ENCODE measurements at regions not wholly inside any gene's neighbourhood (a gene's known extent, or its start where the extent isn't known, plus 50 kb on each side); places are given as distances from the start of the nearest gene placed in this dataset.
A peak's percentile ranks its signal among the peaks of the same experiment; 100 is the strongest.

DNA sequence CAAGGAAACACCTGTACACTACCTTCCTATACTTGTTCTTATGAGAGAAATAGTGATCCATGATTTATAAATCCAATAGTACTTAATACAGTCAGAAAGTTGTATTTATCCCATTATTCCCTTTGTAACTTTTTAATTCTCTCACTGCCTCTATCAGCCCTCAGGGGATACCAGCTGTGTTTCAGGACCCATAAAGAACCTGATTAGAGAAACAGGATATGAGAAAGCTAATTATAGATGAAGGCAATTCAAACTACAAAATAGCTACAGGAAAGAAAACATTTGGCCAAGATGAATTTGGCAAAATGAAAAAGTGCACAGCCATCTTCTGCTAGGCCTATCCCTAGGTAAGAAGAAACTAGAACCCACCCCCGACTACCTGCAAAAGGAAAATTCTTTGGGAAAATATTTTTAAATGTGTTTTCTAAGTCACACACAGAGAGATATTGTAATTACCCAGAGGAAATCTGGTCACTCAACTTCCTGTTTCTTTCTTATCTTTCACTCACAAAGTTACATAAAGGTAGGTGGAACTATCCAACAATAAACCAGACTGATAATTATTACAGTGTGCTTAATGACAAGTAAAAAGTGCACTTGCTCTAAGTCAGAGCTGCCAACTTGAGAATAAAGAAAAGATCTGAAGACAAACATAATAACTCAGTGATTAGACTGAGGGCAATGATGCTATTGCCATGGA lies 836.5 kb upstream of the HTR2C start:
- H3K9ac ChIP-seq (ENCODE audit: low read depth, low read length, poor library complexity, severe bottlenecking), result no peak overlapping the region
- peak overlapping the region; percentile 27 for H3K4me2 ChIP-seq (ENCODE audit: low read depth, low read length, poor library complexity, severe bottlenecking)
- no peaks in the 10 kb centered on the region for H3K36me3 ChIP-seq (ENCODE audit: insufficient read depth, low read length)
- TF ChIP-seq EZH2phosphoT487 (IDR thresholded peaks at IDR 0.05; ENCODE audit: borderline replicate concordance), result no peak
- TF ChIP-seq, protein P1, sequence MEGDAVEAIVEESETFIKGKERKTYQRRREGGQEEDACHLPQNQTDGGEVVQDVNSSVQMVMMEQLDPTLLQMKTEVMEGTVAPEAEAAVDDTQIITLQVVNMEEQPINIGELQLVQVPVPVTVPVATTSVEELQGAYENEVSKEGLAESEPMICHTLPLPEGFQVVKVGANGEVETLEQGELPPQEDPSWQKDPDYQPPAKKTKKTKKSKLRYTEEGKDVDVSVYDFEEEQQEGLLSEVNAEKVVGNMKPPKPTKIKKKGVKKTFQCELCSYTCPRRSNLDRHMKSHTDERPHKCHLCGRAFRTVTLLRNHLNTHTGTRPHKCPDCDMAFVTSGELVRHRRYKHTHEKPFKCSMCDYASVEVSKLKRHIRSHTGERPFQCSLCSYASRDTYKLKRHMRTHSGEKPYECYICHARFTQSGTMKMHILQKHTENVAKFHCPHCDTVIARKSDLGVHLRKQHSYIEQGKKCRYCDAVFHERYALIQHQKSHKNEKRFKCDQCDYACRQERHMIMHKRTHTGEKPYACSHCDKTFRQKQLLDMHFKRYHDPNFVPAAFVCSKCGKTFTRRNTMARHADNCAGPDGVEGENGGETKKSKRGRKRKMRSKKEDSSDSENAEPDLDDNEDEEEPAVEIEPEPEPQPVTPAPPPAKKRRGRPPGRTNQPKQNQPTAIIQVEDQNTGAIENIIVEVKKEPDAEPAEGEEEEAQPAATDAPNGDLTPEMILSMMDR (conservative IDR thresholded peaks at IDR 0.05; ENCODE audit: low read length), result no peak
- H3K9me2 ChIP-seq (replicated peaks; ENCODE audit: low read depth, low read length), result no peaks in the 10 kb centered on the region
- no peaks in the 10 kb centered on the region for H3K79me2 ChIP-seq (ENCODE audit: insufficient read depth, low read length)
- no peak overlapping the region for H2AFZ ChIP-seq (ENCODE audit: low read length)
- H3K4me1 ChIP-seq (ENCODE audit: insufficient read depth, low read length, poor library complexity, severe bottlenecking), result peaks cover 11% of the 10 kb centered on the region
- H3F3A ChIP-seq (ENCODE audit: low read depth), result no peaks in the 10 kb centered on the region
- H4K20me1 ChIP-seq (ENCODE audit: insufficient read depth, low read length, poor library complexity, severe bottlenecking), result no peaks in the 10 kb centered on the region
- peak overlapping the region; percentile 1 for H3K4me3 ChIP-seq (ENCODE audit: low read length, poor library complexity, severe bottlenecking)
- no peaks in the 10 kb centered on the region for H3K9me3 ChIP-seq (ENCODE audit: insufficient read depth, low read depth, low read length)
- no peaks in the 10 kb centered on the region for H3K27me3 ChIP-seq (ENCODE audit: insufficient read depth, low read length, poor library complexity, severe bottlenecking)

DNA sequence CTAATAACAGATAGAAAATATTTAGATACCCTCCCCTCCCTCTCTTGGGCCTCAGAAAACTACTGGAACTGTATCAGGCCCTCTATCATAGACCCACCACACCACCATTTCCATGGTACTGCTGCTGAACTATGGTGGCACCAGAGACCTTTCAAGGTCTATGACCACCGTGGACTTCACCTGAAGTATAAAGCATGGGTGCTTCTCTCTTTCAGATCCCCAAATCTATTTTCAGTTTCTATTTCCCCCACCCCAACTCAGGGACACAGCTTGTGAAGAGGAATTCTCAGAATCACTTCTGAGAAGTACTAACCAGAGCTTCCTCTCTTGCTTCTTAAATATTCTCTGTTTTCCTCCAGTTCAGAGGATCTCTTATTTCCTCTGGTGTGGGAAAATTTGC lies 840.8 kb upstream of the HTR2C start:
- Histone ChIP-seq H3F3A (ENCODE audit: low read depth) (no peaks in the 10 kb centered on the region), H3K9me2 (replicated peaks; ENCODE audit: low read depth, low read length) (no peaks in the 10 kb centered on the region), H3K4me2 (ENCODE audit: low read depth, low read length, poor library complexity, severe bottlenecking) (no peak overlapping the region), H3K9me3 (ENCODE audit: insufficient read depth, low read depth, low read length) (no peaks in the 10 kb centered on the region), H2AFZ (ENCODE audit: low read length) (no peak overlapping the region), H3K36me3 (ENCODE audit: insufficient read depth, low read length) (no peaks in the 10 kb centered on the region), H3K4me3 (ENCODE audit: low read length, poor library complexity, severe bottlenecking) (no peak overlapping the region), H3K9ac (ENCODE audit: low read depth, low read length, poor library complexity, severe bottlenecking) (no peak overlapping the region), H3K79me2 (ENCODE audit: insufficient read depth, low read length) (no peaks in the 10 kb centered on the region), H3K27me3 (ENCODE audit: insufficient read depth, low read length, poor library complexity, severe bottlenecking) (no peaks in the 10 kb centered on the region), H3K4me1 (ENCODE audit: insufficient read depth, low read length, poor library complexity, severe bottlenecking) (peaks cover 10% of the 10 kb centered on the region), H4K20me1 (ENCODE audit: insufficient read depth, low read length, poor library complexity, severe bottlenecking) (no peaks in the 10 kb centered on the region)
- no peak for TF ChIP-seq EZH2phosphoT487 (IDR thresholded peaks at IDR 0.05; ENCODE audit: borderline replicate concordance)
- TF ChIP-seq, protein P1 (conservative IDR thresholded peaks at IDR 0.05; ENCODE audit: low read length), result no peak

DNA sequence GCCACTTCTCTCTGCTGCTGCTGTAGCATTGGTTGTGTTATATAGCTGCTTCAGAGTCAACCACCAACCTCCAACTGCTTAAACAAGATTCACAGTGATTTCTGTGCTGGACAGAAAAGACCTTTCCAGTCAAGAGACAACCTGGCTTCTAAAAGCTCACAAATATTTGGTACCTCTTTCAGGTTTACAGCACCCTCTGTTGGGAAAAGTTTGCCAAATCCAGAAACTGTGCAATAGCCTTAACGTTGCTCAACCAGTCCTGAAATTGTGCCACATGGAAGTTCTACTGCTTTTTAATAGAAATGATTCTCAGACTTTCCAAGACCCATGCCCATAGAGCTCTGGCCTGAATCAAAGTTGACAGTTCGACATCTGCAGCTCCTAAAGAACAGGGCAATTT lies 842.1 kb upstream of the HTR2C start:
- no peaks in the 10 kb centered on the region for H3K79me2 ChIP-seq (ENCODE audit: insufficient read depth, low read length)
- H3K27me3 ChIP-seq (ENCODE audit: insufficient read depth, low read length, poor library complexity, severe bottlenecking), result no peaks in the 10 kb centered on the region
- no peak overlapping the region for H3K4me2 ChIP-seq (ENCODE audit: low read depth, low read length, poor library complexity, severe bottlenecking)
- no peak overlapping the region for H3K9ac ChIP-seq (ENCODE audit: low read depth, low read length, poor library complexity, severe bottlenecking)
- H3K4me1 ChIP-seq (ENCODE audit: insufficient read depth, low read length, poor library complexity, severe bottlenecking), result no peaks in the 10 kb centered on the region
- TF ChIP-seq, protein P1 (conservative IDR thresholded peaks at IDR 0.05; ENCODE audit: low read length), result peak; percentile 63
- TF ChIP-seq EZH2phosphoT487 (IDR thresholded peaks at IDR 0.05; ENCODE audit: borderline replicate concordance), result no peak
- no peaks in the 10 kb centered on the region for H4K20me1 ChIP-seq (ENCODE audit: insufficient read depth, low read length, poor library complexity, severe bottlenecking)
- no peaks in the 10 kb centered on the region for H3K36me3 ChIP-seq (ENCODE audit: insufficient read depth, low read length)
- no peaks in the 10 kb centered on the region for H3K9me2 ChIP-seq (replicated peaks; ENCODE audit: low read depth, low read length)
- H3K9me3 ChIP-seq (ENCODE audit: insufficient read depth, low read depth, low read length), result no peaks in the 10 kb centered on the region
- no peak overlapping the region for H2AFZ ChIP-seq (ENCODE audit: low read length)
- H3F3A ChIP-seq (ENCODE audit: low read depth), result no peaks in the 10 kb centered on the region
- H3K4me3 ChIP-seq (ENCODE audit: low read length, poor library complexity, severe bottlenecking), result no peak overlapping the region
